Panc1 (cell line): ENCODE measurements at regions not wholly inside any gene's neighbourhood (a gene's known extent, or its start where the extent isn't known, plus 50 kb on each side); places are given as distances from the start of the nearest gene placed in this dataset.

ENCODE experiments used
- ATAC-seq: fragments of 200-7000 bp; cut with Tn5 transposase; 2 replicates; pipeline ENCODE4 v1.9.1; 2020; ENCODE audit warnings: mild to moderate bottlenecking, moderate library complexity
- BruUV-seq: library from RNA; stranded (reverse); fragments of 400-500 nt; replicated peaks from 2 replicates; lab custom pipeline; 2021; lab: Mats Ljungman, UMichigan
- CTCF ChIA-PET: fragments of 300-600 bp; sonication (Branson Sonifier 250); formaldehyde crosslinking; loops from one replicate; lab custom pipeline; 2022; ENCODE audit warnings: antibody characterized with exemption; lab: Charles Lee
- POLR2A ChIA-PET: fragments of 300-600 bp; sonication (Branson Sonifier 250); formaldehyde crosslinking; loops from one replicate; lab custom pipeline; 2022; ENCODE audit warnings: antibody characterized with exemption; lab: Charles Lee
- DNase-seq: peaks from one replicate; pipeline ENCODE4 v3.0.0-alpha.2; 2010; ENCODE audit warnings: low read depth, low spot score
- H3K27ac ChIP-seq: 2 replicates; pipeline ENCODE4 v1.5.1; 2011; ENCODE audit warnings: mild to moderate bottlenecking, low read length, inconsistent platforms
- H3K27me3 ChIP-seq: fragments of 200-500 bp; sonication (Bioruptor generic); 2 replicates; pipeline ENCODE4 v1.6.0; 2014; ENCODE audit warnings: low read length, inconsistent platforms; ENCODE audit not compliant: control insufficient read depth, insufficient read depth
- H3K36me3 ChIP-seq: fragments of 200-500 bp; sonication (Bioruptor generic); 2 replicates; pipeline ENCODE4 v1.5.1; 2014; ENCODE audit warnings: inconsistent platforms, mild to moderate bottlenecking, low read length, moderate library complexity; ENCODE audit not compliant: control insufficient read depth, insufficient read depth
- H3K4me1 ChIP-seq: 2 replicates; pipeline ENCODE4 v1.5.1; 2011; ENCODE audit warnings: inconsistent platforms, mild to moderate bottlenecking, low read length, moderate library complexity; ENCODE audit not compliant: control insufficient read depth, insufficient read depth
- H3K4me3 ChIP-seq, 2 experiments: 2 replicates each; pipeline ENCODE4 v1.5.1; 2011 to 2012; ENCODE audit warnings: low read depth in 2 of 2, low read length in 2 of 2, mild to moderate bottlenecking in 2 of 2, inconsistent platforms in 1 of 2, moderate library complexity in 1 of 2
- H3K9me3 ChIP-seq: fragments of 200-500 bp; sonication (Bioruptor generic); 2 replicates; pipeline ENCODE4 v1.5.1; 2014; ENCODE audit warnings: low read depth, mild to moderate bottlenecking, inconsistent platforms, low read length, moderate library complexity; ENCODE audit not compliant: control insufficient read depth, insufficient read depth
- CTCF ChIP-seq: fragments of 450-650 bp; IDR thresholded peaks from 2 replicates; pipeline ENCODE4 v1.5.1; 2017; ENCODE audit warnings: mild to moderate bottlenecking
- POLR2AphosphoS5 ChIP-seq: IDR thresholded peaks from 2 replicates; pipeline ENCODE4 v1.6.1; 2012; ENCODE audit warnings: mild to moderate bottlenecking, low read depth, low read length, moderate library complexity
- REST ChIP-seq, 2 experiments: IDR thresholded peaks; 2 replicates each; pipeline ENCODE4 v1.6.1; 2011 to 2012; ENCODE audit warnings: low read depth in 2 of 2, control low read depth in 1 of 2, low read length in 1 of 2, mild to moderate bottlenecking in 1 of 2, moderate library complexity in 1 of 2; ENCODE audit not compliant: insufficient read depth in 1 of 2
- SIN3A ChIP-seq: IDR thresholded peaks from 2 replicates; pipeline ENCODE4 v1.6.1; 2012; ENCODE audit warnings: low read depth, mild to moderate bottlenecking, low read length, moderate library complexity, borderline replicate concordance; ENCODE audit not compliant: insufficient read depth
- TCF7L2 ChIP-seq: IDR thresholded peaks from 2 replicates; pipeline ENCODE4 v1.6.1; 2011; ENCODE audit warnings: mild to moderate bottlenecking, low read depth, low read length, inconsistent platforms
- in situ Hi-C: cut with HindIII; loops from 2 replicates; pipeline ENCODE4 v1.10.0; 2016; ENCODE audit warnings: low sequenced_read_pairs, low pct_unique_long_range_greater_than_20kb
- intact Hi-C: fragments of 100-400 bp; cut with micrococcal nuclease; formaldehyde crosslinking; loops from one replicate; pipeline ENCODE4 v1.10.0; 2022; ENCODE audit not compliant: unreplicated experiment

- Histone ChIP-seq H3K9me3 (no peaks in the 10 kb centered on the region), H3K4me3 (no peak overlapping the region), H3K4me1 (no peaks in the 10 kb centered on the region), H3K27me3 (peaks cover 2% of the 10 kb centered on the region; the same call in 1 of the 2 replicates), H3K36me3 (no peaks in the 10 kb centered on the region), H3K27ac (no peak overlapping the region)
- ChIA-PET POLR2A (no interaction called here), CTCF (no interaction called here)
- no peak for ATAC-seq
- BruUV-seq = no TSS peak
- in situ Hi-C loops = no loop called here
- intact Hi-C loops = no loop called here
- no peak for DNase-seq
- TF ChIP-seq TCF7L2 (no peak), SIN3A (no peak), REST (IDR thresholded peaks at IDR 0.05; ENCODE audit: insufficient read depth in 1 of 2, low read depth in 2 of 2, low read length in 1 of 2) (no peak)
Measured at GRCh38 chr2:78895022-78895421, 130.5 kb upstream of the REG3G start.

GRCh38 chr2:78896536-78896935, 129.0 kb upstream of the REG3G start:
- Histone ChIP-seq H3K27me3 (no peaks in the 10 kb centered on the region), H3K4me1 (no peaks in the 10 kb centered on the region), H3K36me3 (no peaks in the 10 kb centered on the region), H3K9me3 (no peaks in the 10 kb centered on the region), H3K4me3 (no peak overlapping the region), H3K27ac (no peak overlapping the region)
- in situ Hi-C loops (no loop called here), intact Hi-C loops (no loop called here)
- BruUV-seq = no TSS peak
- no peak for ATAC-seq
- no peak for DNase-seq
- no peak for TF ChIP-seq SIN3A
- CTCF ChIA-PET = no interaction called here
- POLR2A ChIA-PET = no interaction called here

- intact Hi-C loops = no loop called here
- TF ChIP-seq CTCF (no peak), SIN3A (no peak), TCF7L2 (no peak), POLR2AphosphoS5 (no peak), REST (IDR thresholded peaks at IDR 0.05; ENCODE audit: insufficient read depth in 1 of 2, low read depth in 2 of 2, low read length in 1 of 2) (no peak)
- no peaks in the 10 kb centered on the region for H3K36me3 ChIP-seq
- H3K27ac ChIP-seq = no peak overlapping the region
- no peak overlapping the region for H3K4me3 ChIP-seq
- ChIA-PET CTCF (no interaction called here), POLR2A (no interaction called here)
- no peak for DNase-seq
- no peak for ATAC-seq
- no peaks in the 10 kb centered on the region for H3K27me3 ChIP-seq
- no TSS peak for BruUV-seq
- H3K9me3 ChIP-seq = no peaks in the 10 kb centered on the region
- in situ Hi-C loops = no loop called here
- H3K4me1 ChIP-seq = no peaks in the 10 kb centered on the region
Measured at GRCh38 chr2:78907089-78907488, 118.4 kb upstream of the REG3G start.
